HG03558 (cell line): ENCODE measurements at regions not wholly inside any gene's neighbourhood (a gene's known extent, or its start where the extent isn't known, plus 50 kb on each side); places are given as distances from the start of the nearest gene placed in this dataset.
"Not testable (repeated sequence)": the region's sequence is repeated elsewhere in the genome, so short reads cannot be mapped to it uniquely, and the experiment has no call there.

Experiments
- ATAC-seq: cut with Tn5 transposase; IDR thresholded peaks from one replicate; pipeline ENCODE4 v1.9.1; 2021; ENCODE audit warnings: moderate number of reproducible peaks; ENCODE audit not compliant: unreplicated experiment; ENCODE audit errors: extremely low read depth

GRCh38 chr1:245102149-245102548, 52.6 kb upstream of the KIF26B start:
- not testable (repeated sequence) for ATAC-seq

- no peak for ATAC-seq
These were observed 55.4 kb upstream of the KIF26B start for GRCh38 chr1:245099401-245099800.

GRCh38 chr1:245098924-245099323, 55.9 kb upstream of the KIF26B start:
- ATAC-seq: no peak

- no peak for ATAC-seq
These were observed 58.3 kb upstream of the KIF26B start for GRCh38 chr1:245096311-245097066.

GRCh38 chr1:245095903-245096302, 58.9 kb upstream of the KIF26B start:
- ATAC-seq: no peak

- no peak for ATAC-seq
These were observed 59.8 kb upstream of the KIF26B start for GRCh38 chr1:245094954-245095353.

- no peak for ATAC-seq
These were observed 60.7 kb upstream of the KIF26B start for GRCh38 chr1:245094092-245094491.

GRCh38 chr1:245092638-245092976, 62.2 kb upstream of the KIF26B start:
- ATAC-seq: no peak

GRCh38 chr1:245091818-245092637, 62.8 kb upstream of the KIF26B start:
- ATAC-seq: no peak

- no peak for ATAC-seq
These were observed 63.6 kb upstream of the KIF26B start for GRCh38 chr1:245091171-245091621.

- ATAC-seq: no peak
These were observed 64.2 kb upstream of the KIF26B start for GRCh38 chr1:245090491-245091090.

GRCh38 chr1:245087723-245088122, 67.1 kb upstream of the KIF26B start:
- ATAC-seq: no peak

- no peak for ATAC-seq
These were observed 68.3 kb upstream of the KIF26B start for GRCh38 chr1:245086389-245086969.

- no peak for ATAC-seq
These were observed 69.2 kb upstream of the KIF26B start for GRCh38 chr1:245085508-245086095.

GRCh38 chr1:245084551-245084950, 70.2 kb upstream of the KIF26B start:
- no peak for ATAC-seq

- ATAC-seq: no peak
These were observed 75.7 kb upstream of the KIF26B start for GRCh38 chr1:245079021-245079609.

GRCh38 chr1:245074898-245075297, 79.9 kb upstream of the KIF26B start:
- ATAC-seq: no peak

- ATAC-seq: no peak
These were observed 80.5 kb upstream of the KIF26B start for GRCh38 chr1:245074232-245074747.

- no peak for ATAC-seq
These were observed 83.8 kb upstream of the KIF26B start for GRCh38 chr1:245070836-245071615.
